PFSK-1 (cell line): ENCODE measurements at regions not wholly inside any gene's neighbourhood (a gene's known extent, or its start where the extent isn't known, plus 50 kb on each side); places are given as distances from the start of the nearest gene placed in this dataset.

Source experiments
- FOXP2 ChIP-seq: optimal IDR thresholded peaks from 2 replicates; pipeline ENCODE3; 2011; ENCODE audit warnings: borderline replicate concordance, control low read depth, inconsistent platforms; ENCODE audit not compliant: insufficient read depth; ENCODE audit errors: extremely low read length, extremely low read depth
- POLR2AphosphoS5 ChIP-seq: IDR thresholded peaks from 2 replicates; pipeline ENCODE4 v1.6.1; 2012; ENCODE audit warnings: low read depth, mild to moderate bottlenecking, control low read depth, low read length, moderate library complexity
- SIN3A ChIP-seq: IDR thresholded peaks from 2 replicates; pipeline ENCODE4 v1.6.1; 2012; ENCODE audit warnings: mild to moderate bottlenecking, low read length, moderate library complexity, borderline replicate concordance; ENCODE audit not compliant: insufficient read depth
- TAF1 ChIP-seq: IDR thresholded peaks from 2 replicates; pipeline ENCODE4 v1.6.1; 2012; ENCODE audit warnings: low read length, control low read depth, borderline replicate concordance; ENCODE audit not compliant: insufficient read depth
- TF ChIP-seq, protein P1 (sequence below), 2 experiments: IDR thresholded peaks; 2 replicates each; pipeline versions ENCODE4 v1.6.1 to v1.8.0; 2011 to 2012; ENCODE audit warnings: low read depth in 2 of 2, low read length in 2 of 2, control low read depth in 1 of 2, inconsistent platforms in 1 of 2, mild to moderate bottlenecking in 1 of 2, moderate library complexity in 1 of 2; ENCODE audit not compliant: insufficient read depth in 1 of 2

DNA sequence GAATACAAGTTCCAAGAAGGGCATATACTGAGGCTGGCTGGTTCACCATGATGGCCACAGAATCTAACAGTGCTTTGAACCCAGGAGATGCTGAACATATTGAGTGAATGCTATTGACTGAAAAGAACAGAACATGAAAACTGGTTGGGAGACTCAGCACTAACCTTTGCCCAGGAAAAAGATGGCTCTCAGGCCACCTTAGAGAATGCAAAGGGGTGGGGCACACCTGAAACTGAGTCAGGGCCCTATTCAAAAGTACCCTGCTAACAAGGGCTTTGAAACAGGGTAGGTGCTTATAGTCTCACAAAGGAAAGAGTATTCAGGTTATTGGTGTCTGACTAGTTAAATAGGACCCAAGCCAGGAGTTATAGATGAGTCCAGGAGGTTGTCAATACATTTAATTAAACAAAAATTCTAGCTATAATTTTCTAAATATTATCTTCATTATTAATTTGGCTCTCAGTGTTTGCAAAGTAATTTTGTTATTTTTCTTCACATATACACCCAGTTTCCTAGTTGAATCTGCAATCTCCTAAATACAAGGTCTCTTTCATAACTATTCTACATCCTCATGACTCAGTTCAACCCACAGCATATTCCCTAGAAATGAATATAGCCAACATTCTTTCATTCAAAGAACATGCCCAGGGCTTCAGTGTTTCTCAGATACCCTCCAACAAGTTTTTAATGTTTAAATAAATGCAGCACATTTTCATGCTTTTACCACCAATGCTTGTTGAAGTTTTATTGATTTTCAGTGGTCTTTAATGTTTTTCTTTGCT lies 144.2 kb upstream of the RAPGEF2 start:
- TF ChIP-seq SIN3A (no peak), TAF1 (no peak), POLR2AphosphoS5 (no peak), FOXP2 (no peak)

DNA sequence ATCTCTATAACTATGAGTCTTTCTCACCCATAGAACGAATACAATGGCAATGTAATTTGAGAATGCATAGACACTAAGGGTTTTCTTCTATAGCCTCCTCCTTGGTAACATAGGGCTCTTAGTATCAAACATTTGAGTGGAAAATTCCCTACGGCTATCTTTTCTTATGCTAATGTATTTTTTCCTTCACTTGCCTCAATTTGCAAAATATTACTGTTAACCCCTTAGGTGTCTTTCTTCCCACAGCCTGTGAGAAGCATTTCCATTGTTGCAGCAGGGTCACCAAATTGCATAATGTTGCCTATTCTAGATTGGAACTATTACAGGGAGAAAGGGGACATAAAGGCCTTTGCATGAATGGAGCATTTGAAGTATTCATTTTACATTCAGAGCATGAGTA lies 140.5 kb upstream of the RAPGEF2 start:
- TF ChIP-seq SIN3A (no peak), FOXP2 (no peak), POLR2AphosphoS5 (no peak), TAF1 (no peak)
- TF ChIP-seq, protein P1, sequence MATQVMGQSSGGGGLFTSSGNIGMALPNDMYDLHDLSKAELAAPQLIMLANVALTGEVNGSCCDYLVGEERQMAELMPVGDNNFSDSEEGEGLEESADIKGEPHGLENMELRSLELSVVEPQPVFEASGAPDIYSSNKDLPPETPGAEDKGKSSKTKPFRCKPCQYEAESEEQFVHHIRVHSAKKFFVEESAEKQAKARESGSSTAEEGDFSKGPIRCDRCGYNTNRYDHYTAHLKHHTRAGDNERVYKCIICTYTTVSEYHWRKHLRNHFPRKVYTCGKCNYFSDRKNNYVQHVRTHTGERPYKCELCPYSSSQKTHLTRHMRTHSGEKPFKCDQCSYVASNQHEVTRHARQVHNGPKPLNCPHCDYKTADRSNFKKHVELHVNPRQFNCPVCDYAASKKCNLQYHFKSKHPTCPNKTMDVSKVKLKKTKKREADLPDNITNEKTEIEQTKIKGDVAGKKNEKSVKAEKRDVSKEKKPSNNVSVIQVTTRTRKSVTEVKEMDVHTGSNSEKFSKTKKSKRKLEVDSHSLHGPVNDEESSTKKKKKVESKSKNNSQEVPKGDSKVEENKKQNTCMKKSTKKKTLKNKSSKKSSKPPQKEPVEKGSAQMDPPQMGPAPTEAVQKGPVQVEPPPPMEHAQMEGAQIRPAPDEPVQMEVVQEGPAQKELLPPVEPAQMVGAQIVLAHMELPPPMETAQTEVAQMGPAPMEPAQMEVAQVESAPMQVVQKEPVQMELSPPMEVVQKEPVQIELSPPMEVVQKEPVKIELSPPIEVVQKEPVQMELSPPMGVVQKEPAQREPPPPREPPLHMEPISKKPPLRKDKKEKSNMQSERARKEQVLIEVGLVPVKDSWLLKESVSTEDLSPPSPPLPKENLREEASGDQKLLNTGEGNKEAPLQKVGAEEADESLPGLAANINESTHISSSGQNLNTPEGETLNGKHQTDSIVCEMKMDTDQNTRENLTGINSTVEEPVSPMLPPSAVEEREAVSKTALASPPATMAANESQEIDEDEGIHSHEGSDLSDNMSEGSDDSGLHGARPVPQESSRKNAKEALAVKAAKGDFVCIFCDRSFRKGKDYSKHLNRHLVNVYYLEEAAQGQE (IDR thresholded peaks at IDR 0.05; ENCODE audit: insufficient read depth in 1 of 2, low read depth in 2 of 2, low read length in 2 of 2) = no peak

DNA sequence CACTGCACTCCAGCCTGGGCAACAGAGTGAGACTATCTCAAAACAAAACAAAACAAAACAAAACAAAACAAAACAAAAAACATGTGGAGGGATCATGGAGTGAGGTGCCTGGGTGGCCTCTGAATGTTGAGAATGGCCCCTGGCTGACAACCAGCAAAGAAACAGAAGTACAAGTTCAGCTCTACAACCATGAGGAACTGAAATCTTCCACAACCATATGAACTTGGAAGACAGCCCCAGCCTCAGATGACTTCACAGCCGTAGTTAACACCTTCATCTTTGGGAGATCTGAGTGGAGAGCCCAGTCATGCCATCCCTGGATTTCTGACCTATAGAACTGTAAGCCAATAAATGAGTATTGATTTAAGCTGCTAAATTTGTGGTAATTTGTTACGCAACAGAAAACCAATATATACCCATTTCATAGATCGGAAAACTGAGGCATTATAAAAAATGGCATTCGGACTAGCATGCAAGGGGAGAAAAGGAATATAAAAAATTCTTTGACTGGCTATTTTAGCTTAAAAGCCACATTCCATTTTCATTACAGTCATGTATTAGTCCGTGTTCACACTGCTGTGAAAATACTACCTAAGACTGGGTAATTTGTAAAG lies 138.7 kb upstream of the RAPGEF2 start:
- TF ChIP-seq, protein P1 (IDR thresholded peaks at IDR 0.05; ENCODE audit: insufficient read depth in 1 of 2, low read depth in 2 of 2, low read length in 2 of 2) = no peak
- TF ChIP-seq POLR2AphosphoS5 (no peak), FOXP2 (no peak), SIN3A (no peak), TAF1 (no peak)

DNA sequence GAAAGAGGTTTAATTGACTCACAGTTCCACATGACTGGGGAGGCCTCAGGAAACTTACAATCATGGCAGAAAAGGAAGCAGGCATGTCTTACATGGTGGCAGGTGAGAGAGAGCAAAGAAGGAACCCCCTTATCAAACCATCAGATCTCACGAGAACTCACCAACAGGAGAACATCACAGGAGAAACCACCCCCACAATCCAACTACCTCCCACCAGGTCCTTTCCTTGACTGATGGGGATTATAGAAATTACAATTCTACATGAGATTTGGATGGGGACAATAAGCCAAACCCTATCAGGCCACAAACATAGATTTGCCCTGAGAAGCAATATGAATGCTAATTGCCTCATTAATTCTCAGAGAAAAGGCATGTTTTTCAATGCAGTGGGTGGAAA lies 138.2 kb upstream of the RAPGEF2 start:
- TF ChIP-seq FOXP2 (no peak), SIN3A (no peak), POLR2AphosphoS5 (no peak), TAF1 (no peak)

DNA sequence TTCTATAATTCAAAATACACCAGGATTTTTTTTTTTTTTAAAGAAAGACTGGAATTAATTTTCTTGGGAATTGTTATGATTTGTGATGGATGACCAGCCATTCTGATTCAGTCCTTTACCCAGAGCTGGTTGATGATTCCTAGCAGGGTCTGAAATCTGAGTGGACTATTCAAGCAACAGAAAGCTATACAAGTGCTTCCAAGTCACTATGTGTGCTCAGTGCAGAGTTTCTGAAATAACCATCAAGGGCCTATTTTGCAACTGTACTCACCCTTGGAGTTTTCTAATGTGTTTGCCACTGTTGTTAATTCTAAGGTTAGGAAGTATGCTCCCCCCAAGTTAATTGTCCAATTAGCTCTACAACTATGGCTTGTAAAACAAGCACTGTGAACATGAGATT lies 137.7 kb upstream of the RAPGEF2 start:
- TF ChIP-seq POLR2AphosphoS5 (no peak), TAF1 (no peak), SIN3A (no peak)

DNA sequence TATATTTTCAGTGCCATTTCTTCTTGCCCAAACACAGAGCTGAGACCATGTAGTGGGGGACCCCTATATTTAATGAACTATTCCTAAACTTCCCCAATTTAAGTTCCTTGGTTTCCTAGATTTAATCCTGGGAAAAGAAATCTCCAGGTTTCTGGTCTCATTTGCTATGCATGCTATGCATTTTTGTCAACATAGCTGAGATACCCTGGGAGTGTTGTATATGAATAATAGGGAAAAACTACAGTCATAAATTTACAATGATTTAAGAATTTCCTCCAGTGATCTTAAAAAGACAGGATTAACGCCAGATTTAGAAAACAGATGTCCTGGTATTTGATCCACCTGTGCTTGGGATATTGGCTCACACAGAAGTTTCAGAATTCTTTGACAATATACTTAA lies 136.8 kb upstream of the RAPGEF2 start:
- TF ChIP-seq TAF1 = no peak
- TF ChIP-seq FOXP2 = no peak
- TF ChIP-seq, protein P1 (IDR thresholded peaks at IDR 0.05; ENCODE audit: insufficient read depth in 1 of 2, low read depth in 2 of 2, low read length in 2 of 2) = no peak
- no peak for TF ChIP-seq SIN3A
- TF ChIP-seq POLR2AphosphoS5 = no peak
